Activated naive CD4-positive, alpha-beta T cell treated with anti-CD3 and anti-CD28 coated beads, Interleukin-2, amount 50 U/mL, for 72 hours (primary cell): ENCODE measurements at regions not wholly inside any gene's neighbourhood (a gene's known extent, or its start where the extent isn't known, plus 50 kb on each side); places are given as distances from the start of the nearest gene placed in this dataset.
A peak's percentile ranks its signal among the peaks of the same experiment; 100 is the strongest.
"Not testable (repeated sequence)": the region's sequence is repeated elsewhere in the genome, so short reads cannot be mapped to it uniquely, and the experiment has no call there.

ENCODE experiments used
- ATAC-seq, 2 donors: fragments of 150-1000 bp; cut with Tn5 transposase; 2 replicates each; pipeline ENCODE4 v1.10.0; 2021; ENCODE audit warnings: mild to moderate bottlenecking in 2 of 2, moderate library complexity in 2 of 2
- DNase-seq, 2 donors: peaks; one replicate each; pipeline ENCODE4 v3.0.0; 2021 to 2022; ENCODE audit warnings: low spot score in 2 of 2
- H3K27ac Mint-ChIP-seq, 2 donors: one replicate each; pipeline ENCODE4 v1.8.0; 2022; ENCODE audit warnings: mild to moderate bottlenecking in 2 of 2, mixed read lengths in 2 of 2
- H3K36me3 Mint-ChIP-seq, 2 donors: one replicate each; pipeline ENCODE4 v1.8.0; 2022; ENCODE audit warnings: mixed read lengths in 2 of 2
- H3K9me3 Mint-ChIP-seq, 2 donors: one replicate each; pipeline ENCODE4 v1.8.0; 2022; ENCODE audit warnings: mixed read lengths in 2 of 2

DNA sequence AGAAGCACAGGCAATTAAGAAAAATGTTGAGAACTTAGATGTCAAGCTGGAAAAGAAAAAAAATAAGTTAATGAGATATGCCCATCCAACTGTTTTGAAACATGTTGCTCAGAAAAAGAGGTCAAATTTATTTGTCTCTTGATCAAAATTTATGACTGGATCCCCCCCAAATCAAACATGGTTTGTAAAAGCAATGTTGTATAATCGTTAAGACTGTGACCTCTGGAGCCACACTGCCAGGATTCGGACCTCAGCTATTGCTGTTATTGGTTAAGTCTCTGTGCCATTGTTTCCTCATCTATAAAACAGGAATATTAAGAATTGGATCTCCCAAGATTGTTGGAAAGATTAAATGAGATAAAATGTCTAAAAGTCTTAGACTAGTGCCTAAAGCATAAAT, 51.9 kb upstream of the LRRK2 start:
- Mint-ChIP-seq H3K9me3 (peaks cover 0 to 3% of the 10 kb centered on the region in 2 donors), H3K27ac (no peak overlapping the region), H3K36me3 (no peaks in the 10 kb centered on the region)
- no peak for DNase-seq
- ATAC-seq = no peak

DNA sequence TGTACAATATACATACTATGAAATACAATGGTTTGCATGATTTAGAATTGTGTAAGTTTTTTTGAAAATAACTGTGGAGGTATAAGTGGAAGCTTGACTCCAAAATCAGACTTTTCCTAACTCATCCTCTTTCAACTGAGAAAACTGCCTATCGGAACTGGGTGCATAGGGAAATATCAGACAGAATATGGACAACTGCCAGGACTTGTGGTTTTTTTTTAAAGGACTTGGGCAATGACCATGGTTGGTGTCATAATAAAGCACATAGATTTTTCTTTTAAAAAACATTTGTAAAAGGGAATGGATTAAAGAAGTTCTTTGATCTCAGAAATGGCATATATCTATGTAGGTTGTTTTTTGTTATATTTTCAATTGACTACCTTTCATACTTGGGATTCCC, 53.3 kb upstream of the LRRK2 start:
- H3K27ac Mint-ChIP-seq = no peak overlapping the region
- no peaks in the 10 kb centered on the region for H3K36me3 Mint-ChIP-seq
- peaks cover 0 to 3% of the 10 kb centered on the region in 2 donors for H3K9me3 Mint-ChIP-seq
- ATAC-seq (no peak), DNase-seq (no peak)

DNA sequence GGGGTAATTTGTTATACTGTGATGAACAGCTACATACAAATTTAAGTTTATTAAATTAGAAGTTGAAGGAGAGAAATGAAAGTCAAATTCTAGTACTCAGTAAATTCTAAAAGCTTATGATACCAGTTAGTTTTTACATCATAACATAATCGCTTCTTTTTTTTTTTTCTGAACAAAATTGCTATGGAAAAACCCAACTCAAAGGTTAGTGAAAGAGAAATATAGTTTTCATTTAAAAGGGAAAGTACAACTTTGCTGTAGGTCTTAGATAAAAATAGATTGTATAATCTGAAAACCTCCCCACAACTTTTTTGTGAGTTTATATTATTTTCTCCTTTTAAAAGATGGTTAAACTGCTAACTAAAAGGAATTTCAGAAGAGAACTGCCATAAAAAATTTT, 53.7 kb upstream of the LRRK2 start:
- peaks cover 0 to 2% of the 10 kb centered on the region in 2 donors for H3K9me3 Mint-ChIP-seq
- no peaks in the 10 kb centered on the region for H3K36me3 Mint-ChIP-seq
- no peak for DNase-seq
- no peak for ATAC-seq
- no peak overlapping the region for H3K27ac Mint-ChIP-seq

GRCh38 chr12:40170593-40170992, 54.2 kb upstream of the LRRK2 start:
- Mint-ChIP-seq H3K36me3 (no peaks in the 10 kb centered on the region), H3K27ac (no peak overlapping the region), H3K9me3 (no peaks in the 10 kb centered on the region)
- ATAC-seq (no peak), DNase-seq (no peak)

- Mint-ChIP-seq H3K27ac (no peak overlapping the region), H3K9me3 (peaks cover 4% of the 10 kb centered on the region in 2 donors), H3K36me3 (no peaks in the 10 kb centered on the region)
- DNase-seq (no peak), ATAC-seq (peak in 1 of 2 donors; percentile 99)
These were observed 55.9 kb upstream of the LRRK2 start for GRCh38 chr12:40168868-40169267.

DNA sequence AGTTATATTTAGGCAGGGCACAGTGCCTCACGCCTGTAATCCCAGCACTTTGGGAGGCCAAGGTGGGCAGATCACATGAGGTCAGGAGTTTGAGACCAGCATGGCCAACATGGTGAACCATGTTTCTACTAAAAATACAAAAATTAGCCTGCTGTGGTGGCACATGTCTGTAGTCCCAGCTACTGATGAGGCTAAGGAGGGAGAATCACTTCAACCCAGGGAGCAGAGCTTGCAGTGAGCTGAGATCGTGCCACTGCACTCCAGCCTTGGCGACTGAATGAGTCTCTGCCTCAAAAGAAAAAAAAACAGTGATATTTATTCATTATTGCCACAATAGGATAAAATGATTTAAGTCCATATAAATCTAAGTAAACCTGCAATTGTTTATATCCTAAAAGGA, 56.4 kb upstream of the LRRK2 start:
- not testable (repeated sequence) for H3K36me3 Mint-ChIP-seq, DNase-seq, H3K27ac Mint-ChIP-seq, H3K9me3 Mint-ChIP-seq
- ATAC-seq = peak in 1 of 2 donors; percentile 64

DNA sequence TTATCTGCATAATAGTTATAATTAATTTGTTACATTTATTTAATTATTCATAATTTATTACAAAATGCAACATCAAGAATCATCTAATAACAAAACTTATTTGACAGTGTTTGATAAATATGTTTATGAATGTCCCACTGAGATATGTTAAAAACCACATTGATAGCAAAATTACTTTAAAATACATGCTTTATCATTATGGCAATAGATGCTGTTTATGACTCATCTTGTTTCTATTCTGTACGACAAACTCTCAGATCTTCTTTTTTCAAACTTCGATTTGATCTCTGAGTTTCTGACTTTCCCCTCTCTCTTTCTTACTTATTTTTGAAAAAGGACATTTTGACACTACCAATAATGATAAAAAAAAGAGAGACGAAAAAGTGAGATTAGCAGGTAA, 56.8 kb upstream of the LRRK2 start:
- Mint-ChIP-seq H3K9me3 (peaks cover 4% of the 10 kb centered on the region in 2 donors), H3K27ac (no peak overlapping the region), H3K36me3 (no peaks in the 10 kb centered on the region)
- ATAC-seq (no peak), DNase-seq (no peak)

DNA sequence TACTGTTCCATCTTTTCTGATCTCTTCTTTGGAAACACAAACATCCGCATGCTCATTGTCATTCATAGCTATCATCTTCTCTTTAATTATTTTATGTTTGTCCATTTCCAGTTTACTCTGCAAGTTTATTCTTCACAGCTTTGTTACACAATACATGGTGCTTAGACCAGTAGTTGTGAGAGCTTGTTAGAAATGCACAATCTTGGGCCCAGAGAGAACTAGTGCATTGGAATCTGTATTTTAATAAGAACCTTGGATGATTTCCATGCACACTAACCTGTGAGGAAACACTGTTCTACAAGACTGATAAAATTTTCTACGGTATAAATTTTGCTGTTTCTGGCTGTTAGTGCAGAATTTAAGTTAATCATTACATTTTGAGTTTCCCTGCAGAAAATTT, 59.3 kb upstream of the SLC2A13 start:
- Mint-ChIP-seq H3K36me3 (no peaks in the 10 kb centered on the region), H3K27ac (no peak overlapping the region), H3K9me3 (peaks cover 11% of the 10 kb centered on the region in 2 donors)
- no peak for ATAC-seq
- no peak for DNase-seq

- Mint-ChIP-seq H3K9me3 (peaks cover 11% of the 10 kb centered on the region in 2 donors), H3K36me3 (no peaks in the 10 kb centered on the region), H3K27ac (no peak overlapping the region)
- ATAC-seq (no peak), DNase-seq (no peak)
These were observed 58.2 kb upstream of the SLC2A13 start for GRCh38 chr12:40164034-40164433.

- DNase-seq (no peak), ATAC-seq (no peak)
- Mint-ChIP-seq H3K27ac (no peak overlapping the region), H3K9me3 (peaks cover 11% of the 10 kb centered on the region in 2 donors), H3K36me3 (no peaks in the 10 kb centered on the region)
These were observed 56.2 kb upstream of the SLC2A13 start for GRCh38 chr12:40162033-40162432.

DNA sequence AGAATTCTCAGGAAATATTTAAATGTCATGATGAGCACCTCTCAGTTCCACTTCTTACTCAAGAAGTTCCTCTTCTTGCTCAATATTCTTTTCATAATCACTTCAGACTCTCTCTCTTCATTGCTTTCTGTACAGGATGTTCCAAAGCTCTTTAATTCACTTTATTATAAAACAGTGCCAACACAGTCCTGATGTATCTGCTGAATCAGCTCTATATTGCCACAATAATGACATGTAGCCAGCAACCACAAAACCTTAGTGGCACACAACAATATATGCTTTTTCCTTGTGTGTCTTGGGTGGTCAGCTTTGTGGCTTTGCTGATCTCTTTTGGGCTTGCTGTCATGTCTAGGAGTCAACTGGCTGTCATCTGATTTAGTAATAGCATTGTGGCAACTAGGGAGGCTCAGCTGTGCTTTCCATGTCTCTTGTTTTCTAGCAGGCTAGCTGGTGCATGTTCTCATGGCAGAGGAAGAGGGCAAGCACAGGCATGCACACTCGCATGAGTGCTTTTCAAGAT, 52.8 kb upstream of the SLC2A13 start:
- ATAC-seq = no peak
- Mint-ChIP-seq H3K9me3 (peaks cover 7% of the 10 kb centered on the region in 2 donors), H3K36me3 (no peaks in the 10 kb centered on the region), H3K27ac (no peak overlapping the region)
- DNase-seq = no peak

DNA sequence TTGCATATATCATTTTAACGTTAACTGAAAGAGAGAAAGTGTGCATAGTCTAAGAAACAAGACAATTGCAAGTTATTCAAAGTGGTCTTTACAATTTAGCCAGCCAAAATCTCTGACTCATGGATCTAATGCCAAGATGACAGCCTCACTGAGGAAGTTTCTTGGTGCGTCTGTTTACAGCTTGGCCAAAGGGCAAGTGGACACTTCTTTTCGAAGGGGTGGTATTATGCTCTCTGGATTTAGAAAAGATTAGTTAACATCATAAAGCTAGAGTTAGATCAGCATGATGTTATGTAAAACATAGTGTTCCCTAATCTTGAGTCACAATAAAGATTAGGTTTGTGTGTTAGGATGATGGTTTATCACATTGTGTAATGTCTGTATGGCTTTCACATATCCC, 51.5 kb upstream of the SLC2A13 start:
- Mint-ChIP-seq H3K27ac (no peak overlapping the region), H3K9me3 (peaks cover 4 to 5% of the 10 kb centered on the region in 2 donors), H3K36me3 (no peaks in the 10 kb centered on the region)
- DNase-seq (no peak), ATAC-seq (no peak)

DNA sequence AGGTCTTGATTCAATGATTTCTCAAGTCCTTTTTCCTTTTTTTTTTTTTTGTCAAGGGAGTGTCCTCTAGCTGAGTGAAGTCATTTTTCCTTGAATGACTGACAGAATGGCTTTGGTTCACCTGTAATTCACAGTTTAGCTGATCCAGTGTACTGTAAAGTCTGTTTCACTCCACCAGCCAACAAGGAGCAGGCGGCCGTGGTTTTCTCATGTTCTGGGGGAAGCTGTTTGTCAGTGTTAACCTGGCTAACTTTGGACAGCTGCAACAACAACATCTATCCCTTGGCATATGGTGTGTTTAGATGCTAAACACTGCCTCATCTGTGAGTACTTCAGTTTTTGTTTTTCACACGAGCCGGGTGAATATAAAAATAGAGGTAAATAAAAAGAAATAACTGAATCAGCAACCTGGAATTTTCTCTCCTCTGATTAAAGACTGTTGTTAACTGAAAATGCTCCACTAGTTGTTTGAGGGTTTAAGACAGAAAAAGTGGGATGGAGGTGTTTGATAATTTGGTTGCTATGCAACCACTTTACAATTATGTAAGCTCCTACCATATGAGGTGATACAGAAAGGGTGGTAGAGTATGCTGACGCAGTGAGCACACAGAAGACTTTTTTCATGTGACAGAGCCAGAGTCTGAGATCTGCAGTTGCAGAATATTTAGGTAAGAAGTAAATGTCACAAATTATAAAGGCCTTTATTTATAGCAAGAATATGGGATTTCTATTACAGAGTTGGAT, 50.3 kb upstream of the SLC2A13 start:
- Mint-ChIP-seq H3K9me3 (no peaks in the 10 kb centered on the region), H3K27ac (no peak overlapping the region), H3K36me3 (no peaks in the 10 kb centered on the region)
- ATAC-seq (no peak), DNase-seq (no peak)
